Activated CD4-positive, alpha-beta memory T cell treated with anti-CD3 and anti-CD28 coated beads, Interleukin-2, amount 10 ng/mL, durations not matched to agents 7 days and 5 days (primary cell): ENCODE measurements at regions not wholly inside any gene's neighbourhood (a gene's known extent, or its start where the extent isn't known, plus 50 kb on each side); places are given as distances from the start of the nearest gene placed in this dataset.

ENCODE experiments used
- CTCF ChIA-PET: fragments of 350-600 bp; sonication (Branson Sonifier 250); formaldehyde crosslinking; loops from one replicate; lab custom pipeline; 2021; ENCODE audit warnings: antibody characterized with exemption, inconsistent platforms; lab: Charles Lee
- POLR2A ChIA-PET: fragments of 350-600 bp; sonication (Branson Sonifier 250); formaldehyde crosslinking; loops from one replicate; lab custom pipeline; 2021; ENCODE audit warnings: antibody characterized with exemption; lab: Charles Lee
- DNase-seq: peaks from one replicate; pipeline ENCODE4 v3.0.0-alpha.2; 2020
- H3K27ac Mint-ChIP-seq: one replicate; pipeline ENCODE4 v1.8.0; 2021; ENCODE audit warnings: mild to moderate bottlenecking, mixed read lengths
- H3K27me3 Mint-ChIP-seq: one replicate; pipeline ENCODE4 v1.8.0; 2021; ENCODE audit warnings: mixed read lengths
- H3K36me3 Mint-ChIP-seq: one replicate; pipeline ENCODE4 v1.8.0; 2021; ENCODE audit warnings: low read depth, mixed read lengths
- H3K4me1 Mint-ChIP-seq: one replicate; pipeline ENCODE4 v1.8.0; 2021; ENCODE audit warnings: mixed read lengths
- H3K4me3 Mint-ChIP-seq: one replicate; pipeline ENCODE4 v1.8.0; 2021; ENCODE audit warnings: mild to moderate bottlenecking, mixed read lengths
- H3K9me3 Mint-ChIP-seq: one replicate; pipeline ENCODE4 v1.8.0; 2021; ENCODE audit warnings: mixed read lengths

GRCh38 chr17:33966410-33967059 lies 288.6 kb upstream of the CCL2 start:
- H3K27me3 Mint-ChIP-seq = peaks cover 3% of the 10 kb centered on the region
- no peak overlapping the region for H3K4me3 Mint-ChIP-seq
- H3K4me1 Mint-ChIP-seq = peaks cover 54% of the 10 kb centered on the region
- no peak overlapping the region for H3K27ac Mint-ChIP-seq
- H3K9me3 Mint-ChIP-seq = no peaks in the 10 kb centered on the region
- H3K36me3 Mint-ChIP-seq = no peaks in the 10 kb centered on the region
- no peak for DNase-seq
- CTCF ChIA-PET = no interaction called here
- POLR2A ChIA-PET = no interaction called here

DNA sequence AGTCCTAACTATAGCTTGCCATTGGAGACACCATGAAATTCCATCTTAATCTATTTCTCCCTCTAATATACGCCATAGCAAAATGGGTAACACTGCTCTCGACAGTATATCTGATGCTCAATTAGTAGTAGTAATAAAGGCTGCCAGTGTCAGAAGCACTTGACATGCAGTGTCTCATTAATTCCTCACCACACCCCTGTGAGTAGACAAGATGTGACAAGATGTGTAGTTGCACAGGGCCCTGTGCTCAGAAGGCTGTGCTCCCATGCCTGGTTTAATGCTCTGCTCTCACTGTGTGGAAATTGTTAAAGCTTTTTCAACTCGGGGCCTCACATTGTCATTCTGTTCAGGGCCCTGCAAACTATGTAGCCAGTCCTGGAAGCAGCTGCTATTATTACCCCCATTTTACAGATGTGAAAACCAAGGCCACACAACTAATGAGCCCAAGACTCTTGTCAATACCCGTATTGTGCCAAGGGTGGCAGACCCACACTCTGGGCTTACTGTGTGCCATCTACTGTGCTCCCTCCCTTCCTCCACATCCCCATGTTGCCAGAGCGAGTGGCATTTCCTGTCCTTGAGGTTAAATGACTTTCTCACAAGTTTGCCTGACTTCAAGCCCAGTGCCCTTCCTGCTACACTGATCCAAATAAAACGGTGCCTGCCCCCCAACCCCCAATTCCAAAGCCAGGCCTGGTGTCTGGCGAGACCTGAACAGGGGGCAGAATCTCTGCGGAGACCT lies 287.3 kb upstream of the CCL2 start:
- Mint-ChIP-seq H3K36me3 (no peaks in the 10 kb centered on the region), H3K27me3 (no peaks in the 10 kb centered on the region), H3K4me1 (peaks cover 49% of the 10 kb centered on the region), H3K9me3 (no peaks in the 10 kb centered on the region), H3K4me3 (peak overlapping the region; percentile 44), H3K27ac (peak overlapping the region; percentile 84)
- CTCF ChIA-PET = no interaction called here
- POLR2A ChIA-PET = interaction anchor here (0.6 kb wide), 1 partner anchor 204 kb away, joined by 3 read pairs; no protein-coding TSS in a partner anchor
- peak; percentile 43 for DNase-seq

DNA sequence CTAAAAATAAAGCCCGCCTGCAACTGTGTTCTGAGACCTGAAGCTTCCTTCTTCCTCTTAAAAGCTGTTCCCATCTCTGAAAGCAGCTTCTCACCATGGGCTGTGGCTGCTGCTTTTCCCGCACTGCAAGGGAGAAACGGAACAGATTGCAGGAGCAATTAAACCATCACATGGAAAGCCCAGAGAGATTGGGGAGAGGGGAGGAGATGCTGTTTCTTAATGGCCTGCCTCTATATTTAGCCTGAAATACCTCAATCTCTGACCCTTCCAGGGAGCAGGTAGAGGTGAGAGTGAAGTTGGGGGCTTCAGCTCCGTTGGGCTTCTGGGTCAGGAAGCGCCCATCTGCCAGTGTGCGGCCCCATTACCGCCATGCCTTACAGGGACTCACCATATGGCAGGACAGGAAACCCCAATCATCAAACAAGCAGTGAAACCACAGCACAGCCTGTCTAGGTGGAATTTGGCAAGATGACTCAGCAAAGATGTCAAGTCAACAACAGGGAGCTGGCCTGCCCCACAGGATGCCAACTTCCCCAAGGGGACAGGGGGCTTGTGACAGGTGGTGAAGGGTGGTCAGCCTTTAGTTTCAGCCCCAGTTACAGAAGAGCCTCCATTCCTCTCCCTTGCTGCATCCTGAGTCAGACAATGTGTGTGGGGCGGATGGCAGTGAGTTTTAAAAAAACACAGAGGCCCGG lies 286.6 kb upstream of the CCL2 start:
- H3K4me3 Mint-ChIP-seq = peak overlapping the region; percentile 44
- H3K9me3 Mint-ChIP-seq = no peaks in the 10 kb centered on the region
- peaks cover 44% of the 10 kb centered on the region for H3K4me1 Mint-ChIP-seq
- DNase-seq = peak; percentile 69
- H3K27ac Mint-ChIP-seq = peak overlapping the region; percentile 84
- CTCF ChIA-PET = no interaction called here
- no peaks in the 10 kb centered on the region for H3K27me3 Mint-ChIP-seq
- POLR2A ChIA-PET = interaction anchor here (0.6 kb wide), 1 partner anchor 203 kb away, joined by 3 read pairs; no protein-coding TSS in a partner anchor
- no peaks in the 10 kb centered on the region for H3K36me3 Mint-ChIP-seq

DNA sequence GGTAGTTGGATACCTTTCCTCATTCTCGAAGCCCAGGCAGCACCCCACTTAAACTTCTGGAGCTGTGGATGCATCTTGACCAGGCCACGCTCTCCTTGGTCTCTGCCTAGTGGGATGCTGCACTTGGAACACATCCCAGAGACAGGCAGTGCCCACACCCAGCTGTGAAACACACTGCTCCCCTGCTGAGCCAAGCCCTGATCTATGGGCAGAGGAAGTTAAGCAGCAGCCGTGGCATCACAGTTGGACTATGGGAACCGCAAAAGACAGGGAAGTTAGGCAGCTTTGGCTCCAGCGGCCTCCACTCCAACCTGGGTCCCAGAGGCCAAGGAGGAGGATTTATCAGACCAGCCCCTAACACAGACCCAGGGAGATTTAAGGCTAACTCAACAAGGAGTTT lies 284.8 kb upstream of the CCL2 start:
- Mint-ChIP-seq H3K9me3 (no peaks in the 10 kb centered on the region), H3K4me3 (no peak overlapping the region), H3K36me3 (no peaks in the 10 kb centered on the region), H3K4me1 (peaks cover 32% of the 10 kb centered on the region), H3K27me3 (peaks cover 2% of the 10 kb centered on the region), H3K27ac (no peak overlapping the region)
- DNase-seq = no peak
- ChIA-PET POLR2A (no interaction called here), CTCF (no interaction called here)

- POLR2A ChIA-PET = no interaction called here
- no peak overlapping the region for H3K27ac Mint-ChIP-seq
Measured at GRCh38 chr17:33972763-33973162, 282.3 kb upstream of the CCL2 start.

DNA sequence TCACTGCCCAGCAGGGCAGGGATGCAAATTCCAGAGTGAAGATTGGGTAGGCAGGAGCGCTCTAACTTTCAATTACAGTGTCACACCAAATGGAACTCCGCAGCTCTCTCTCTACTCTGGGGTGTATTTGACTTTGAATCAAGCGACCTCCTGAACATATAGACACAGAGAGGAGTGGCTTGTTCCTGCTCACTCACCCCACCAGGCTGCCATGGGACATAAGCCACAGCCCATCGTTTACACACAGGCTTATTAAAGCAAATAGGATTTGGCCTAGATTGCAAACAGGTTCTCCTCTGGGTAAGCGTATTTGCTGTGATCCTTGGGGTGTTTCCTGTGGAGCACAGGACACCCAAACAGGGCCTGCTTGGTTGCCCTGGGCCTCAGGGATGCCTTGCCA lies 281.6 kb upstream of the CCL2 start:
- ChIA-PET CTCF (no interaction called here), POLR2A (no interaction called here)

More at GRCh38 chr17:33972763-33973162, 282.3 kb upstream of the CCL2 start:
- Mint-ChIP-seq H3K27me3 (peaks cover 11% of the 10 kb centered on the region), H3K9me3 (no peaks in the 10 kb centered on the region), H3K4me3 (no peak overlapping the region), H3K4me1 (peaks cover 20% of the 10 kb centered on the region), H3K36me3 (no peaks in the 10 kb centered on the region)
- DNase-seq = no peak
- CTCF ChIA-PET = interaction anchor here (1.2 kb wide), 1 partner anchor 9 kb away, joined by 7 read pairs; no protein-coding TSS in a partner anchor

GRCh38 chr17:33974276-33974675 lies 280.8 kb upstream of the CCL2 start:
- H3K27me3 Mint-ChIP-seq = peaks cover 13% of the 10 kb centered on the region
- POLR2A ChIA-PET = interaction anchor here (1.2 kb wide), 1 partner anchor 11 kb away, joined by 3 read pairs; no protein-coding TSS in a partner anchor
- CTCF ChIA-PET = no interaction called here
- peaks cover 5% of the 10 kb centered on the region for H3K4me1 Mint-ChIP-seq
- H3K27ac Mint-ChIP-seq = no peak overlapping the region
- DNase-seq = no peak
- no peaks in the 10 kb centered on the region for H3K36me3 Mint-ChIP-seq
- H3K9me3 Mint-ChIP-seq = no peaks in the 10 kb centered on the region
- no peak overlapping the region for H3K4me3 Mint-ChIP-seq

More for the DNA sequence above, 281.6 kb upstream of the CCL2 start:
- Mint-ChIP-seq H3K9me3 (no peaks in the 10 kb centered on the region), H3K27me3 (peaks cover 11% of the 10 kb centered on the region), H3K4me3 (no peak overlapping the region), H3K4me1 (peaks cover 13% of the 10 kb centered on the region), H3K27ac (no peak overlapping the region), H3K36me3 (no peaks in the 10 kb centered on the region)
- DNase-seq = no peak

- Mint-ChIP-seq H3K27me3 (peaks cover 13% of the 10 kb centered on the region), H3K4me3 (no peak overlapping the region), H3K9me3 (no peaks in the 10 kb centered on the region), H3K4me1 (no peaks in the 10 kb centered on the region), H3K27ac (no peak overlapping the region), H3K36me3 (no peaks in the 10 kb centered on the region)
- no peak for DNase-seq
- CTCF ChIA-PET = no interaction called here
- POLR2A ChIA-PET = no interaction called here
Measured at GRCh38 chr17:33976831-33977230, 278.3 kb upstream of the CCL2 start.

DNA sequence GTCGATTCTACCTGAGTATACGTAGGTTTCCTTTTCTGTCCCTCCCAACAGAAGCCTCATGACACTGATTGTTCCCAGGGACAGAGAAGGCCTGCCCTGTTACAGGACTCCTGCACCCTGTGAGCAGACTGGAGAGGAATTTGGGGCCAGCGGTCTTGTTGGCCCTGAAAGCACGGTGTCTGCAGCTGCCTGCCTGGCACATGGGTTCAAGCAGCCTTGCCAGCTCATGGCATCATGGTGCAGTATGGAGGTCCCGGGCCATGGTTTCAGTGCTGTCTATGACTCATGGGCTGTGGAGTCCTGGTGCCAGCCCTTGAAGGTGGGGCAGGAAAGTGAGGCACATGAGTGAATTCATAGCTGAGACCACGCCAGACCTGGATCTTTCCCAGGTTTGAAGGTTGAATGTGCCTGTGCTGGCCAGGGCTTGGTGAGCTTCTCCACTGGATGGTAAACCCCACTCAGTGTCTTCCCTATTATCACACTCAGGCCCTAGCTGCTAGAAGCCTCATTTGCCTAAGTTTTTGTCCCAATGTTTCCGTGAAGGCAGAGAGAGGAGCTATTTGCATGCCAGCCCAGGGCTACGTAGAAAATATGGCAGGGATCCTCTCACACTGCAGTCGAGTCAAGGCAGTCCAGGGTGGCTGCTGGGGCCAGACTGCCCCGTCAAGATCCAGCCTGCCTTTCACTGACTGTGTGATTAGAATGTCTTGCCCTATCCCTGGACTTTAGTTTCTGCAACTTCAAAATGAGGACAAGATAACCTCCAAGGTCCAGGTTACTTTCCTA lies 277.2 kb upstream of the CCL2 start:
- Mint-ChIP-seq H3K9me3 (no peaks in the 10 kb centered on the region), H3K4me3 (no peak overlapping the region), H3K4me1 (no peaks in the 10 kb centered on the region), H3K27me3 (peaks cover 13% of the 10 kb centered on the region), H3K27ac (no peak overlapping the region), H3K36me3 (no peaks in the 10 kb centered on the region)
- POLR2A ChIA-PET = no interaction called here
- no peak for DNase-seq
- CTCF ChIA-PET = no interaction called here

DNA sequence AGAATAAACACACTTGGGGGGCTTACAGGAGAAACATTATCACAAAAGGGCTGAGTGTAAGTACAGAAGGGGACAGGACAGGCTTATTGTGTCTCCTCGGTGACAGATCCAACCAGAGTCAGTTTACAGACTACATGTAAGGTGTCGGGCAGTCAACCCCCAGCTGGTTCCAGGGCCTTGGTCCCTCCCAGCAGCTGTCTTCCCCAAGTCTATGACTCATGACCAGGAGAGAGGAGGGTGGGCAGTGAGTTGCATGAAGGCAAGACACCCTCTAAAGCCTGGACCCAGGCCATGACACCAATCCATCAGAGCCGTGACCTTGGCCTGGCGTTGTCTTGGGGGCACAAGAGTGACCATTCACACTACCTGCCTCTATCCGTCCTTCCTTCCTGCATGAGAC lies 276.2 kb upstream of the CCL2 start:
- no peak overlapping the region for H3K4me3 Mint-ChIP-seq

GRCh38 chr17:33980193-33980592 lies 274.9 kb upstream of the CCL2 start:
- ChIA-PET POLR2A (no interaction called here), CTCF (no interaction called here)
- no peak for DNase-seq
- no peak overlapping the region for H3K4me3 Mint-ChIP-seq
- peaks cover 11% of the 10 kb centered on the region for H3K27me3 Mint-ChIP-seq
- H3K36me3 Mint-ChIP-seq = no peaks in the 10 kb centered on the region
- H3K9me3 Mint-ChIP-seq = no peaks in the 10 kb centered on the region
- no peak overlapping the region for H3K27ac Mint-ChIP-seq
- H3K4me1 Mint-ChIP-seq = no peaks in the 10 kb centered on the region

More for the DNA sequence above, 276.2 kb upstream of the CCL2 start:
- Mint-ChIP-seq H3K36me3 (no peaks in the 10 kb centered on the region), H3K9me3 (no peaks in the 10 kb centered on the region), H3K27me3 (peaks cover 12% of the 10 kb centered on the region), H3K4me1 (no peaks in the 10 kb centered on the region), H3K27ac (no peak overlapping the region)
- POLR2A ChIA-PET = no interaction called here
- no peak for DNase-seq
- CTCF ChIA-PET = no interaction called here

DNA sequence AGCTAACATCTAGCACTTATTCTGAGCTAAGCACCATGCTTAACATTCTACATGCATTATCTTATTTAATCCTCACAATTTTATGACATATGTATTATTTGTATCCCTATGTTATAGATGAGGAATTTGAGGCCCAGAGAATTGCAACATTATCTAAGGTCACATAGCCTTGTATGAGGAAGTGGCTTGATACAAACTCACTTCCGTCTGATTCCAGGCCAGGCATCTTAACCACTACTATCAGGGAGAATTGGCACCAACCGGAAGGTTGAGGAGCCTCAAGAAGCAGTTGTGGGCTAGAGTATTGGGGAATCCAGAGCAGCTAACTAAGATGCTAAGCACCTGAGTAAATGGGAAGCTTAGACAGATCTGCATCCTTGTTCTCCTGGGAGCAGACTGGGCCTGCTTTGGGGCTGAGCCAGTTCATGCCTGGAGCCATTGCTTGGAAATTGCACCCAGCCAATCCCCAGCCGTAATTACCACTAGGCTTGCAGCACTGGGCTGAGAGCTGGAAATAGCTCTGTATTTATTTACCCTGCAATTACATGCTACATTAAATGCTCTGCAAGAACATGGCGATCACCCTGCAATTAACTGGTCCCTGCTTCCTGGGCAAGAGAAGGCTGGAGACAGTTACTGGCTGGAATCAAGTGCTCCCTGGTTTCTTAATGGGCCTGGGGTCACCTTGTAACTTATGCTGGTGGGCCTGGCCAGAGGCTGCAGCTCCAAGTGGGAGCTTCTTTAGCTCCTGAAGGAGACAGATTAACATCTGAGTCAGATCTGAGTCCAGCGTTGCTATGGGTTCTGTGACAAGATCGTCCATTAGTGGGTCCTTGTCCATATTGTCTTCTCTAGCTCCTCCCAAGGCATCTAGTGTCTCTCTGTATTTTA lies 273.1 kb upstream of the CCL2 start:
- Mint-ChIP-seq H3K4me1 (no peaks in the 10 kb centered on the region), H3K4me3 (no peak overlapping the region), H3K27me3 (peaks cover 2% of the 10 kb centered on the region), H3K36me3 (no peaks in the 10 kb centered on the region), H3K9me3 (no peaks in the 10 kb centered on the region), H3K27ac (no peak overlapping the region)
- no peak for DNase-seq
- ChIA-PET POLR2A (no interaction called here), CTCF (no interaction called here)
